GM12875 (cell line): ENCODE measurements at regions not wholly inside any gene's neighbourhood (a gene's known extent, or its start where the extent isn't known, plus 50 kb on each side); places are given as distances from the start of the nearest gene placed in this dataset.

Experiments
- H3K4me3 ChIP-seq: one replicate; pipeline ENCODE4 v1.5.1; 2011; ENCODE audit warnings: low read depth, low read length, control low read depth
- CTCF ChIP-seq: IDR thresholded peaks from 2 replicates; pipeline ENCODE4 v1.5.1; 2011; ENCODE audit warnings: low read depth, mild to moderate bottlenecking, control low read depth, inconsistent platforms, low read length, moderate library complexity, borderline replicate concordance; ENCODE audit not compliant: insufficient read depth

- TF ChIP-seq CTCF = no peak
- no peak overlapping the region for H3K4me3 ChIP-seq
Measured at GRCh38 chr15:62436235-62436634, 271.1 kb upstream of the C2CD4B start.

- H3K4me3 ChIP-seq = no peak overlapping the region
- TF ChIP-seq CTCF = no peak
Measured at GRCh38 chr15:62437753-62438152, 272.7 kb upstream of the C2CD4B start.

GRCh38 chr15:62439543-62440016 is 274.5 kb upstream of the C2CD4B start:
- no peak overlapping the region for H3K4me3 ChIP-seq
- no peak for TF ChIP-seq CTCF

- TF ChIP-seq CTCF = no peak
- H3K4me3 ChIP-seq = no peak overlapping the region
Measured at GRCh38 chr15:62440362-62441105, 275.4 kb upstream of the C2CD4B start.

- no peak for TF ChIP-seq CTCF
- H3K4me3 ChIP-seq = no peak overlapping the region
Measured at GRCh38 chr15:62444104-62445022, 279.3 kb upstream of the C2CD4B start.

- no peak overlapping the region for H3K4me3 ChIP-seq
- TF ChIP-seq CTCF = no peak
Measured at GRCh38 chr15:62445244-62445643, 280.2 kb upstream of the C2CD4B start.
